ENCODE measurements at regions not wholly inside any gene's neighbourhood (a gene's known extent, or its start where the extent isn't known, plus 50 kb on each side); places are given as distances from the start of the nearest gene placed in this dataset.

GRCh38 chrX:139222511-139223200 lies 307.9 kb upstream of the F9 start:
- ATAC-seq (ENCODE audit: low read depth in 2 of 2) (no peak), DNase-seq (no peak)
- no peaks in the 10 kb centered on the region for H3K36me3 Mint-ChIP-seq
- no peak overlapping the region for H3K4me3 Mint-ChIP-seq
- H3K27ac Mint-ChIP-seq: no peak overlapping the region
- H3K27me3 Mint-ChIP-seq: peaks cover 4% of the 10 kb centered on the region
- no peak overlapping the region for H3K4me3 ChIP-seq (ENCODE audit: low read depth, low read length)
- H3K9me3 ChIP-seq (ENCODE audit: control insufficient read depth in 2 of 2, low read length in 2 of 2): no peaks in the 10 kb centered on the region
- no peak overlapping the region for H3K27ac ChIP-seq (ENCODE audit: insufficient read depth, low read length, poor library complexity, severe bottlenecking)
- H3K4me1 Mint-ChIP-seq: no peaks in the 10 kb centered on the region
- H3K36me3 ChIP-seq (ENCODE audit: control insufficient read depth, insufficient read depth, low read length): no peaks in the 10 kb centered on the region
- no peaks in the 10 kb centered on the region for H3K27me3 ChIP-seq (ENCODE audit: control insufficient read depth, insufficient read depth, low read length)
- H3K4me1 ChIP-seq (ENCODE audit: control insufficient read depth, insufficient read depth, low read length, poor library complexity, severe bottlenecking): no peaks in the 10 kb centered on the region
- H3K9me3 Mint-ChIP-seq: peaks cover 0 to 2% (median 0%) of the 10 kb centered on the region in 7 donors

DNA sequence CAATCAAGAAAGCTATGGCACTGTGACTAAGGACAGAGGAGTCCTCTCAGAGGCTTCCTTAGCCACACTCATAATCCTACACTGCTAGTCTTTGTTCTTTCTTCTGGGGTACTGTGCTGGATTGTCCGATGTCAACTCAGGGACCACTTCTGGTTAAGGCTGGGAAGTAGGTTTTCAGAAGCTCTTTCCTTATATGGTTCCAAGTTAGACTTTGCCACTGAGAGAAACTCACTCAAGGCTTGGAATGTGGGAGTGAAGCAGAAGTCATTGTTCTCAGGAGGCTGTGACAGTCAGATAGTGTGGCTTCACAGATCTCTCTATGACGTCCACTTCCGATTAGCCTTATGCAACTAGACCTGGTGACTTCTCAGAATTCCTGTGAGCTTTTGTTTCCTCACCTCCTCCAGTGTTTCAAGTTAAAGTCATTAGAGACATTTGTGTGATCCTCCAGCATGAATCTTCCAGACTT lies 317.3 kb upstream of the F9 start:
- Mint-ChIP-seq H3K9me3 (no peaks in the 10 kb centered on the region), H3K27ac (no peak overlapping the region), H3K4me1 (no peaks in the 10 kb centered on the region), H3K36me3 (no peaks in the 10 kb centered on the region), H3K4me3 (no peak overlapping the region), H3K27me3 (no peaks in the 10 kb centered on the region)
- ATAC-seq (ENCODE audit: low read depth in 2 of 2) (no peak), DNase-seq (no peak)
- Histone ChIP-seq H3K4me3 (ENCODE audit: low read depth, low read length) (no peak overlapping the region), H3K27ac (ENCODE audit: insufficient read depth, low read length, poor library complexity, severe bottlenecking) (no peak overlapping the region), H3K9me3 (ENCODE audit: control insufficient read depth in 2 of 2, low read length in 2 of 2) (no peaks in the 10 kb centered on the region), H3K4me1 (ENCODE audit: control insufficient read depth, insufficient read depth, low read length, poor library complexity, severe bottlenecking) (no peaks in the 10 kb centered on the region), H3K36me3 (ENCODE audit: control insufficient read depth, insufficient read depth, low read length) (no peaks in the 10 kb centered on the region), H3K27me3 (ENCODE audit: control insufficient read depth, insufficient read depth, low read length) (no peaks in the 10 kb centered on the region)

DNA sequence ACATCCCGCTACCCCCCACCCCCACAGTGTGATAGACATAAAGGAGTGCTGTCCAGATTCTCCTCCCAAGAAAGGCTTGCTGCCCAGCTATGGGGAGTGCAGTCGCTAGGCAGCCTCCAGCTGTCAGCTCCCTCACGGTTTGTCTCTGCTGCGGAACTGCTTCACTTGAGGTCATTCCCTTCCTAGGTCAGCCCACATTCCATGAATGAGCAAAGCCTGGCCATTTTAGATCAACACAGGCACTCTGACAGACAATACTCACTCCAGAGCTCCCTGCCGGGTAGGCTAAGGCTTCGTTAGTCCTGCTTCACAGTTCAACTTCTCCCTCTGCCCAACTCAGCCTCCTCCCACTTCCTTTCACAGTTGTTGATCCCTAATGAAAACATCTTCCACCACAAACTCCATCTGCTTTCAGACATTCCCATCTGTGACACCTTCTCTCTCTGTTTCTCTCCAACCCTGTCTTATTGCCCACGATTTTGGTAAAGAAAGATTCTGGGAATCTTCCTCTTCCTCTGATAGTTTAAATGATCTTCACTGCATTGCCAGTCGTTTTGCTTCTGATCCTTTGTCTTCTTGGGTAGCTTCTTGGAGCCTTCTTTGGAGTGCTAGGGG lies 318.9 kb upstream of the F9 start:
- Histone ChIP-seq H3K4me1 (ENCODE audit: control insufficient read depth, insufficient read depth, low read length, poor library complexity, severe bottlenecking) (no peaks in the 10 kb centered on the region), H3K9me3 (ENCODE audit: control insufficient read depth in 2 of 2, low read length in 2 of 2) (no peaks in the 10 kb centered on the region), H3K27me3 (ENCODE audit: control insufficient read depth, insufficient read depth, low read length) (peaks cover 2% of the 10 kb centered on the region), H3K27ac (ENCODE audit: insufficient read depth, low read length, poor library complexity, severe bottlenecking) (no peak overlapping the region), H3K36me3 (ENCODE audit: control insufficient read depth, insufficient read depth, low read length) (no peaks in the 10 kb centered on the region), H3K4me3 (ENCODE audit: low read depth, low read length) (no peak overlapping the region)
- Mint-ChIP-seq H3K4me3 (no peak overlapping the region), H3K27ac (no peak overlapping the region), H3K4me1 (no peaks in the 10 kb centered on the region), H3K36me3 (no peaks in the 10 kb centered on the region), H3K9me3 (no peaks in the 10 kb centered on the region), H3K27me3 (no peaks in the 10 kb centered on the region)
- DNase-seq: no peak
- ATAC-seq (ENCODE audit: low read depth in 2 of 2): no peak

GRCh38 chrX:139209342-139209741 lies 321.2 kb upstream of the F9 start:
- Mint-ChIP-seq H3K4me3 (no peak overlapping the region), H3K36me3 (no peaks in the 10 kb centered on the region), H3K27ac (no peak overlapping the region), H3K4me1 (peaks cover 0 to 2% (median 0%) of the 10 kb centered on the region in 4 donors), H3K27me3 (peaks cover 10% of the 10 kb centered on the region), H3K9me3 (no peaks in the 10 kb centered on the region)
- Histone ChIP-seq H3K9me3 (ENCODE audit: control insufficient read depth in 2 of 2, low read length in 2 of 2) (no peaks in the 10 kb centered on the region), H3K27ac (ENCODE audit: insufficient read depth, low read length, poor library complexity, severe bottlenecking) (no peak overlapping the region), H3K4me3 (ENCODE audit: low read depth, low read length) (no peak overlapping the region), H3K36me3 (ENCODE audit: control insufficient read depth, insufficient read depth, low read length) (no peaks in the 10 kb centered on the region), H3K4me1 (ENCODE audit: control insufficient read depth, insufficient read depth, low read length, poor library complexity, severe bottlenecking) (no peaks in the 10 kb centered on the region), H3K27me3 (ENCODE audit: control insufficient read depth, insufficient read depth, low read length) (peaks cover 2% of the 10 kb centered on the region)
- ATAC-seq (ENCODE audit: low read depth in 2 of 2) (no peak), DNase-seq (no peak)

- no peaks in the 10 kb centered on the region for H3K9me3 Mint-ChIP-seq
- H3K4me1 Mint-ChIP-seq: peaks cover 0 to 2% (median 0%) of the 10 kb centered on the region in 4 donors
- H3K36me3 Mint-ChIP-seq: no peaks in the 10 kb centered on the region
- no peak overlapping the region for H3K4me3 Mint-ChIP-seq
- Histone ChIP-seq H3K4me1 (ENCODE audit: control insufficient read depth, insufficient read depth, low read length, poor library complexity, severe bottlenecking) (no peaks in the 10 kb centered on the region), H3K4me3 (ENCODE audit: low read depth, low read length) (no peak overlapping the region), H3K27ac (ENCODE audit: insufficient read depth, low read length, poor library complexity, severe bottlenecking) (no peak overlapping the region), H3K27me3 (ENCODE audit: control insufficient read depth, insufficient read depth, low read length) (peaks cover 2% of the 10 kb centered on the region), H3K36me3 (ENCODE audit: control insufficient read depth, insufficient read depth, low read length) (no peaks in the 10 kb centered on the region), H3K9me3 (ENCODE audit: control insufficient read depth in 2 of 2, low read length in 2 of 2) (no peaks in the 10 kb centered on the region)
- DNase-seq (no peak), ATAC-seq (ENCODE audit: low read depth in 2 of 2) (no peak)
- no peak overlapping the region for H3K27ac Mint-ChIP-seq
- H3K27me3 Mint-ChIP-seq: peaks cover 12% of the 10 kb centered on the region
Observed at GRCh38 chrX:139207655-139208054, 322.9 kb upstream of the F9 start.

GRCh38 chrX:139206914-139207313 lies 323.6 kb upstream of the F9 start:
- Mint-ChIP-seq H3K9me3 (no peaks in the 10 kb centered on the region), H3K36me3 (no peaks in the 10 kb centered on the region), H3K27me3 (peaks cover 19% of the 10 kb centered on the region), H3K4me3 (no peak overlapping the region), H3K27ac (no peak overlapping the region), H3K4me1 (peaks cover 0 to 4% (median 0%) of the 10 kb centered on the region in 4 donors)
- no peak overlapping the region for H3K4me3 ChIP-seq (ENCODE audit: low read depth, low read length)
- no peaks in the 10 kb centered on the region for H3K36me3 ChIP-seq (ENCODE audit: control insufficient read depth, insufficient read depth, low read length)
- peaks cover 2% of the 10 kb centered on the region for H3K27me3 ChIP-seq (ENCODE audit: control insufficient read depth, insufficient read depth, low read length)
- DNase-seq (no peak), ATAC-seq (ENCODE audit: low read depth in 2 of 2) (no peak)
- no peak overlapping the region for H3K27ac ChIP-seq (ENCODE audit: insufficient read depth, low read length, poor library complexity, severe bottlenecking)
- no peaks in the 10 kb centered on the region for H3K9me3 ChIP-seq (ENCODE audit: control insufficient read depth in 2 of 2, low read length in 2 of 2)
- no peaks in the 10 kb centered on the region for H3K4me1 ChIP-seq (ENCODE audit: control insufficient read depth, insufficient read depth, low read length, poor library complexity, severe bottlenecking)

DNA sequence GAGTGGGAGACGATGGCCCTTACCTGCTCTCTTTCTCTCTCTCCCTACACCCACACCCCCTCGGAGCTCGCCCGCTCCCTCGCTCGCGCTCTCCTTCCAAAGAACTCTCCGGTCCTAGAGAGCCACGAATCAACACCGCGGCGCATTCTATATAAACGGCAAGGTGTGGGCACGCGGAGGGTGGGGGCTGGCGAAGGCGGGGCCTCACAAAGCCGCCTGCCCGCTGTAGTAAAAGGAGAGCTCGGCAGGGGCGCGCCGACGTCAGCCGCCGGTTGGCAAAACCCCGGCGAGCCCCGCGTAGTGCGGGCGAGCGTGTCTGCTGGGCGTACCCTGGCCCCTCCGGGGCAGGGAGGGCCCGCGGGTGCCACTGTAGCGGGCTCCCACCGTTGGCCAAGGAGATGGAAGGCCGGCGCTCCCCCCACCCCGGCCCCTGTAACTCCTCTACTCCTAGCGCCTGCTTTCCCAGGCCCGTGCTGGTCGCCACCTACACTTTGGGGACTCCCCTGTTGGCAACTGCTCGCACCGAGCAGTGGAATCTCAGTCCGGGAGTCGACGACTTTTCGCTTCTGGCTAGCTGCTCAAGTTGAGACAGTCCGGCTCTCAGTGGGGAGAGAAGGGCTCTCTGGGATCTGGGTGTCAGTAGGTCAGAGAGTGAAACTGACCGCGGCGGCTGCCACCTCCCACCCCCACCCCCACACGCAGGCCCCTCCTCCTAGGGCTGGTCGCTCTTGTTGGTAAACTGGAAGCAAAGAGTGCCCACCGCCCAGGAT lies 325.5 kb upstream of the F9 start:
- peak overlapping the region in 2 of 4 donors; percentile 22 to 63 for H3K4me3 Mint-ChIP-seq
- H3K4me3 ChIP-seq (ENCODE audit: low read depth, low read length): no peak overlapping the region
- no peaks in the 10 kb centered on the region for H3K4me1 ChIP-seq (ENCODE audit: control insufficient read depth, insufficient read depth, low read length, poor library complexity, severe bottlenecking)
- H3K27me3 ChIP-seq (ENCODE audit: control insufficient read depth, insufficient read depth, low read length): peaks cover 2% of the 10 kb centered on the region
- no peaks in the 10 kb centered on the region for H3K36me3 ChIP-seq (ENCODE audit: control insufficient read depth, insufficient read depth, low read length)
- ATAC-seq (ENCODE audit: low read depth in 2 of 2) (no peak), DNase-seq (no peak)
- H3K4me1 Mint-ChIP-seq: peaks cover 0 to 4% (median 0%) of the 10 kb centered on the region in 4 donors
- no peaks in the 10 kb centered on the region for H3K9me3 ChIP-seq (ENCODE audit: control insufficient read depth in 2 of 2, low read length in 2 of 2)
- no peak overlapping the region for H3K27ac Mint-ChIP-seq
- H3K27me3 Mint-ChIP-seq: peaks cover 24% of the 10 kb centered on the region
- H3K27ac ChIP-seq (ENCODE audit: insufficient read depth, low read length, poor library complexity, severe bottlenecking): no peak overlapping the region
- no peaks in the 10 kb centered on the region for H3K36me3 Mint-ChIP-seq
- H3K9me3 Mint-ChIP-seq: peaks cover 0 to 2% (median 0%) of the 10 kb centered on the region in 7 donors

All from CD4-positive, CD25-positive, alpha-beta regulatory T cell (primary cell).